GM23338 (cell line): ENCODE measurements at regions not wholly inside any gene's neighbourhood (a gene's known extent, or its start where the extent isn't known, plus 50 kb on each side); places are given as distances from the start of the nearest gene placed in this dataset.

ENCODE experiments used
- ATAC-seq: fragments of 200-7000 bp; cut with Tn5 transposase; 3 replicates; pipeline ENCODE4 v1.9.1; 2020
- DNase-seq: peaks from one replicate; pipeline ENCODE4 v3.0.0-alpha.2; 2015; ENCODE audit warnings: low spot score
- H2AFZ ChIP-seq: fragments of 200-600 bp; sonication (generic); 2 replicates; pipeline ENCODE4 v1.8.0; 2016; ENCODE audit warnings: antibody characterized with exemption, mild to moderate bottlenecking, moderate library complexity
- H3F3A ChIP-seq: fragments of 200-600 bp; sonication (generic); replicated peaks from 2 replicates; pipeline ENCODE4 v1.8.0; 2017; ENCODE audit warnings: antibody characterized with exemption, mixed run types, low read depth
- H3K27ac ChIP-seq: fragments of 200-600 bp; sonication (generic); 2 replicates; pipeline ENCODE4 v1.6.1; 2016; ENCODE audit warnings: low read depth
- H3K27me3 ChIP-seq: fragments of 200-600 bp; sonication (generic); 2 replicates; pipeline ENCODE4 v1.8.0; 2016; ENCODE audit warnings: mild to moderate bottlenecking, mixed run types, moderate library complexity; ENCODE audit not compliant: insufficient read depth
- H3K36me3 ChIP-seq: fragments of 200-600 bp; sonication (generic); 2 replicates; pipeline ENCODE4 v1.8.0; 2016; ENCODE audit warnings: mild to moderate bottlenecking; ENCODE audit not compliant: insufficient read depth
- H3K4me1 ChIP-seq: fragments of 200-600 bp; sonication (generic); 2 replicates; pipeline ENCODE4 v1.8.0; 2016; ENCODE audit warnings: mild to moderate bottlenecking, moderate library complexity; ENCODE audit not compliant: insufficient read depth
- H3K4me2 ChIP-seq: fragments of 200-600 bp; sonication (generic); 2 replicates; pipeline ENCODE4 v1.7.1; 2017; ENCODE audit warnings: mixed run types
- H3K4me3 ChIP-seq: fragments of 200-600 bp; sonication (generic); 2 replicates; pipeline ENCODE4 v1.6.1; 2016; ENCODE audit warnings: mixed run types
- H3K79me2 ChIP-seq: fragments of 200-600 bp; sonication (generic); replicated peaks from 2 replicates; pipeline ENCODE4 v1.8.0; 2017; ENCODE audit warnings: mild to moderate bottlenecking; ENCODE audit not compliant: insufficient read depth
- H3K9me2 ChIP-seq: fragments of 200-600 bp; sonication (generic); 2 replicates; pipeline ENCODE4 v1.8.0; 2017; ENCODE audit not compliant: insufficient read depth
- H4K20me1 ChIP-seq: fragments of 200-600 bp; sonication (generic); replicated peaks from 2 replicates; pipeline ENCODE4 v1.8.0; 2017; ENCODE audit warnings: mild to moderate bottlenecking; ENCODE audit not compliant: insufficient read depth
- H3K27ac Mint-ChIP-seq: 2 replicates; pipeline ENCODE4 v1.8.0; 2020; ENCODE audit warnings: inconsistent platforms, mild to moderate bottlenecking, moderate library complexity, mixed read lengths
- H3K27me3 Mint-ChIP-seq: 3 replicates; pipeline ENCODE4 v1.8.0; 2022; ENCODE audit warnings: low read depth, mild to moderate bottlenecking, moderate library complexity, mixed read lengths, inconsistent platforms; ENCODE audit not compliant: insufficient read depth, poor library complexity
- H3K36me3 Mint-ChIP-seq: 3 replicates; pipeline ENCODE4 v1.8.0; 2021; ENCODE audit warnings: low read depth, mild to moderate bottlenecking, inconsistent platforms, moderate library complexity, mixed read lengths
- H3K4me1 Mint-ChIP-seq: 3 replicates; pipeline ENCODE4 v1.8.0; 2020; ENCODE audit warnings: mild to moderate bottlenecking, inconsistent platforms, mixed read lengths
- H3K4me3 Mint-ChIP-seq: 3 replicates; pipeline ENCODE4 v1.8.0; 2021; ENCODE audit warnings: moderate library complexity, mild to moderate bottlenecking, inconsistent platforms, mixed read lengths
- H3K9me3 Mint-ChIP-seq: 3 replicates; pipeline ENCODE4 v1.8.0; 2020; ENCODE audit warnings: moderate library complexity, mild to moderate bottlenecking, inconsistent platforms, mixed read lengths
- CREB1 ChIP-seq: fragments of 250-450 bp; sonication (Bioruptor Pico); IDR thresholded peaks from 2 replicates; pipeline ENCODE4 v1.5.0; 2020; ENCODE audit warnings: low read depth, mild to moderate bottlenecking, moderate library complexity
- EZH2 ChIP-seq: fragments of 200-600 bp; sonication (generic); IDR thresholded peaks from one replicate; pipeline ENCODE4 v1.8.0; 2017; ENCODE audit warnings: antibody characterized with exemption, mild to moderate bottlenecking, low read depth; ENCODE audit not compliant: unreplicated experiment
- EZH2phosphoT487 ChIP-seq: fragments of 200-600 bp; sonication (generic); IDR thresholded peaks from one replicate; pipeline ENCODE4 v1.8.1; 2018; ENCODE audit warnings: antibody characterized with exemption; ENCODE audit not compliant: unreplicated experiment
- JUNB ChIP-seq: IDR thresholded peaks from one replicate; pipeline ENCODE4 v1.6.1; 2016; ENCODE audit warnings: antibody characterized with exemption; ENCODE audit not compliant: unreplicated experiment
- NANOG ChIP-seq: IDR thresholded peaks from 2 replicates; pipeline ENCODE4 v1.6.1; 2016; ENCODE audit warnings: antibody characterized with exemption, borderline replicate concordance
- STAT1 ChIP-seq: IDR thresholded peaks from one replicate; pipeline ENCODE4 v1.6.1; 2016; ENCODE audit warnings: antibody characterized with exemption; ENCODE audit not compliant: unreplicated experiment
- ZNF331 ChIP-seq: fragments of 250-450 bp; sonication (Bioruptor Pico); IDR thresholded peaks from 2 replicates; pipeline ENCODE4 v1.5.0; 2020; ENCODE audit warnings: low read depth, mild to moderate bottlenecking, moderate library complexity
- TF ChIP-seq, protein P1 (sequence below): IDR thresholded peaks from 2 replicates; pipeline ENCODE4 v1.6.1; 2016; ENCODE audit warnings: antibody characterized with exemption
- TF ChIP-seq, protein P2 (sequence below): fragments of 250-450 bp; sonication (Bioruptor Pico); IDR thresholded peaks from 2 replicates; pipeline ENCODE4 v1.5.0; 2020; ENCODE audit warnings: mild to moderate bottlenecking, moderate library complexity
- TF ChIP-seq, protein P3 (sequence below): IDR thresholded peaks from one replicate; pipeline ENCODE4 v1.6.1; 2018; ENCODE audit warnings: antibody characterized with exemption; ENCODE audit not compliant: unreplicated experiment
- TF ChIP-seq, protein P4 (sequence below), 2 experiments: fragments of 200-600 bp in 1 of 2; sonication (generic) in 1 of 2; conservative IDR thresholded peaks; 2 replicates each; pipeline versions ENCODE4 v1.5.1 to v1.6.1; 2016 to 2017; ENCODE audit warnings: antibody characterized with exemption in 2 of 2, low read depth in 2 of 2, mild to moderate bottlenecking in 2 of 2, moderate library complexity in 1 of 2

- H3F3A ChIP-seq = no peaks in the 10 kb centered on the region
- no peak for ATAC-seq
- Mint-ChIP-seq H3K27me3 (no peaks in the 10 kb centered on the region), H3K36me3 (no peaks in the 10 kb centered on the region), H3K27ac (no peak overlapping the region), H3K9me3 (no peaks in the 10 kb centered on the region; the same call in 2 of the 3 replicates), H3K4me3 (no peak overlapping the region), H3K4me1 (no peaks in the 10 kb centered on the region)
- no peaks in the 10 kb centered on the region for H3K9me2 ChIP-seq
- no peak overlapping the region for H3K4me2 ChIP-seq
- TF ChIP-seq CREB1 (CRISPR knock-in tag) = no peak
- TF ChIP-seq, protein P1, sequence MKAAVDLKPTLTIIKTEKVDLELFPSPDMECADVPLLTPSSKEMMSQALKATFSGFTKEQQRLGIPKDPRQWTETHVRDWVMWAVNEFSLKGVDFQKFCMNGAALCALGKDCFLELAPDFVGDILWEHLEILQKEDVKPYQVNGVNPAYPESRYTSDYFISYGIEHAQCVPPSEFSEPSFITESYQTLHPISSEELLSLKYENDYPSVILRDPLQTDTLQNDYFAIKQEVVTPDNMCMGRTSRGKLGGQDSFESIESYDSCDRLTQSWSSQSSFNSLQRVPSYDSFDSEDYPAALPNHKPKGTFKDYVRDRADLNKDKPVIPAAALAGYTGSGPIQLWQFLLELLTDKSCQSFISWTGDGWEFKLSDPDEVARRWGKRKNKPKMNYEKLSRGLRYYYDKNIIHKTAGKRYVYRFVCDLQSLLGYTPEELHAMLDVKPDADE = no peak
- TF ChIP-seq, protein P2, sequence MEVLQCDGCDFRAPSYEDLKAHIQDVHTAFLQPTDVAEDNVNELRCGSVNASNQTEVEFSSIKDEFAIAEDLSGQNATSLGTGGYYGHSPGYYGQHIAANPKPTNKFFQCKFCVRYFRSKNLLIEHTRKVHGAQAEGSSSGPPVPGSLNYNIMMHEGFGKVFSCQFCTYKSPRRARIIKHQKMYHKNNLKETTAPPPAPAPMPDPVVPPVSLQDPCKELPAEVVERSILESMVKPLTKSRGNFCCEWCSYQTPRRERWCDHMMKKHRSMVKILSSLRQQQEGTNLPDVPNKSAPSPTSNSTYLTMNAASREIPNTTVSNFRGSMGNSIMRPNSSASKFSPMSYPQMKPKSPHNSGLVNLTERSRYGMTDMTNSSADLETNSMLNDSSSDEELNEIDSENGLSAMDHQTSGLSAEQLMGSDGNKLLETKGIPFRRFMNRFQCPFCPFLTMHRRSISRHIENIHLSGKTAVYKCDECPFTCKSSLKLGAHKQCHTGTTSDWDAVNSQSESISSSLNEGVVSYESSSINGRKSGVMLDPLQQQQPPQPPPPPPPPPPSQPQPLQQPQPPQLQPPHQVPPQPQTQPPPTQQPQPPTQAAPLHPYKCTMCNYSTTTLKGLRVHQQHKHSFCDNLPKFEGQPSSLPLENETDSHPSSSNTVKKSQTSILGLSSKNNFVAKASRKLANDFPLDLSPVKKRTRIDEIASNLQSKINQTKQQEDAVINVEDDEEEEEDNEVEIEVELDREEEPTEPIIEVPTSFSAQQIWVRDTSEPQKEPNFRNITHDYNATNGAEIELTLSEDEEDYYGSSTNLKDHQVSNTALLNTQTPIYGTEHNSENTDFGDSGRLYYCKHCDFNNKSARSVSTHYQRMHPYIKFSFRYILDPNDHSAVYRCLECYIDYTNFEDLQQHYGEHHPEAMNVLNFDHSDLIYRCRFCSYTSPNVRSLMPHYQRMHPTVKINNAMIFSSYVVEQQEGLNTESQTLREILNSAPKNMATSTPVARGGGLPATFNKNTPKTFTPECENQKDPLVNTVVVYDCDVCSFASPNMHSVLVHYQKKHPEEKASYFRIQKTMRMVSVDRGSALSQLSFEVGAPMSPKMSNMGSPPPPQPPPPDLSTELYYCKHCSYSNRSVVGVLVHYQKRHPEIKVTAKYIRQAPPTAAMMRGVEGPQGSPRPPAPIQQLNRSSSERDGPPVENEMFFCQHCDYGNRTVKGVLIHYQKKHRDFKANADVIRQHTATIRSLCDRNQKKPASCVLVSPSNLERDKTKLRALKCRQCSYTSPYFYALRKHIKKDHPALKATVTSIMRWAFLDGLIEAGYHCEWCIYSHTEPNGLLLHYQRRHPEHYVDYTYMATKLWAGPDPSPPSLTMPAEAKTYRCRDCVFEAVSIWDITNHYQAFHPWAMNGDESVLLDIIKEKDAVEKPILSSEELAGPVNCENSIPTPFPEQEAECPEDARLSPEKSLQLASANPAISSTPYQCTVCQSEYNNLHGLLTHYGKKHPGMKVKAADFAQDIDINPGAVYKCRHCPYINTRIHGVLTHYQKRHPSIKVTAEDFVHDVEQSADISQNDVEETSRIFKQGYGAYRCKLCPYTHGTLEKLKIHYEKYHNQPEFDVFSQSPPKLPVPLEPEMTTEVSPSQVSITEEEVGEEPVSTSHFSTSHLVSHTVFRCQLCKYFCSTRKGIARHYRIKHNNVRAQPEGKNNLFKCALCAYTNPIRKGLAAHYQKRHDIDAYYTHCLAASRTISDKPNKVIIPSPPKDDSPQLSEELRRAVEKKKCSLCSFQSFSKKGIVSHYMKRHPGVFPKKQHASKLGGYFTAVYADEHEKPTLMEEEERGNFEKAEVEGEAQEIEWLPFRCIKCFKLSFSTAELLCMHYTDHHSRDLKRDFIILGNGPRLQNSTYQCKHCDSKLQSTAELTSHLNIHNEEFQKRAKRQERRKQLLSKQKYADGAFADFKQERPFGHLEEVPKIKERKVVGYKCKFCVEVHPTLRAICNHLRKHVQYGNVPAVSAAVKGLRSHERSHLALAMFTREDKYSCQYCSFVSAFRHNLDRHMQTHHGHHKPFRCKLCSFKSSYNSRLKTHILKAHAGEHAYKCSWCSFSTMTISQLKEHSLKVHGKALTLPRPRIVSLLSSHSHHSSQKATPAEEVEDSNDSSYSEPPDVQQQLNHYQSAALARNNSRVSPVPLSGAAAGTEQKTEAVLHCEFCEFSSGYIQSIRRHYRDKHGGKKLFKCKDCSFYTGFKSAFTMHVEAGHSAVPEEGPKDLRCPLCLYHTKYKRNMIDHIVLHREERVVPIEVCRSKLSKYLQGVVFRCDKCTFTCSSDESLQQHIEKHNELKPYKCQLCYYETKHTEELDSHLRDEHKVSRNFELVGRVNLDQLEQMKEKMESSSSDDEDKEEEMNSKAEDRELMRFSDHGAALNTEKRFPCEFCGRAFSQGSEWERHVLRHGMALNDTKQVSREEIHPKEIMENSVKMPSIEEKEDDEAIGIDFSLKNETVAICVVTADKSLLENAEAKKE = no peak
- TF ChIP-seq STAT1 = no peak
- no peak for TF ChIP-seq NANOG
- TF ChIP-seq, protein P3, sequence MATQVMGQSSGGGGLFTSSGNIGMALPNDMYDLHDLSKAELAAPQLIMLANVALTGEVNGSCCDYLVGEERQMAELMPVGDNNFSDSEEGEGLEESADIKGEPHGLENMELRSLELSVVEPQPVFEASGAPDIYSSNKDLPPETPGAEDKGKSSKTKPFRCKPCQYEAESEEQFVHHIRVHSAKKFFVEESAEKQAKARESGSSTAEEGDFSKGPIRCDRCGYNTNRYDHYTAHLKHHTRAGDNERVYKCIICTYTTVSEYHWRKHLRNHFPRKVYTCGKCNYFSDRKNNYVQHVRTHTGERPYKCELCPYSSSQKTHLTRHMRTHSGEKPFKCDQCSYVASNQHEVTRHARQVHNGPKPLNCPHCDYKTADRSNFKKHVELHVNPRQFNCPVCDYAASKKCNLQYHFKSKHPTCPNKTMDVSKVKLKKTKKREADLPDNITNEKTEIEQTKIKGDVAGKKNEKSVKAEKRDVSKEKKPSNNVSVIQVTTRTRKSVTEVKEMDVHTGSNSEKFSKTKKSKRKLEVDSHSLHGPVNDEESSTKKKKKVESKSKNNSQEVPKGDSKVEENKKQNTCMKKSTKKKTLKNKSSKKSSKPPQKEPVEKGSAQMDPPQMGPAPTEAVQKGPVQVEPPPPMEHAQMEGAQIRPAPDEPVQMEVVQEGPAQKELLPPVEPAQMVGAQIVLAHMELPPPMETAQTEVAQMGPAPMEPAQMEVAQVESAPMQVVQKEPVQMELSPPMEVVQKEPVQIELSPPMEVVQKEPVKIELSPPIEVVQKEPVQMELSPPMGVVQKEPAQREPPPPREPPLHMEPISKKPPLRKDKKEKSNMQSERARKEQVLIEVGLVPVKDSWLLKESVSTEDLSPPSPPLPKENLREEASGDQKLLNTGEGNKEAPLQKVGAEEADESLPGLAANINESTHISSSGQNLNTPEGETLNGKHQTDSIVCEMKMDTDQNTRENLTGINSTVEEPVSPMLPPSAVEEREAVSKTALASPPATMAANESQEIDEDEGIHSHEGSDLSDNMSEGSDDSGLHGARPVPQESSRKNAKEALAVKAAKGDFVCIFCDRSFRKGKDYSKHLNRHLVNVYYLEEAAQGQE = no peak
- TF ChIP-seq EZH2phosphoT487 = no peak
- TF ChIP-seq, protein P4, sequence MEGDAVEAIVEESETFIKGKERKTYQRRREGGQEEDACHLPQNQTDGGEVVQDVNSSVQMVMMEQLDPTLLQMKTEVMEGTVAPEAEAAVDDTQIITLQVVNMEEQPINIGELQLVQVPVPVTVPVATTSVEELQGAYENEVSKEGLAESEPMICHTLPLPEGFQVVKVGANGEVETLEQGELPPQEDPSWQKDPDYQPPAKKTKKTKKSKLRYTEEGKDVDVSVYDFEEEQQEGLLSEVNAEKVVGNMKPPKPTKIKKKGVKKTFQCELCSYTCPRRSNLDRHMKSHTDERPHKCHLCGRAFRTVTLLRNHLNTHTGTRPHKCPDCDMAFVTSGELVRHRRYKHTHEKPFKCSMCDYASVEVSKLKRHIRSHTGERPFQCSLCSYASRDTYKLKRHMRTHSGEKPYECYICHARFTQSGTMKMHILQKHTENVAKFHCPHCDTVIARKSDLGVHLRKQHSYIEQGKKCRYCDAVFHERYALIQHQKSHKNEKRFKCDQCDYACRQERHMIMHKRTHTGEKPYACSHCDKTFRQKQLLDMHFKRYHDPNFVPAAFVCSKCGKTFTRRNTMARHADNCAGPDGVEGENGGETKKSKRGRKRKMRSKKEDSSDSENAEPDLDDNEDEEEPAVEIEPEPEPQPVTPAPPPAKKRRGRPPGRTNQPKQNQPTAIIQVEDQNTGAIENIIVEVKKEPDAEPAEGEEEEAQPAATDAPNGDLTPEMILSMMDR (conservative IDR thresholded peaks at IDR 0.05; ENCODE audit: low read depth in 2 of 2) = no peak
- no peak for TF ChIP-seq ZNF331 (CRISPR knock-in tag)
- TF ChIP-seq EZH2 = no peak
- no peak for TF ChIP-seq JUNB
- H4K20me1 ChIP-seq = no peaks in the 10 kb centered on the region
- peak overlapping the region; percentile 82; the same call in 1 of the 2 replicates for H2AFZ ChIP-seq
- no peaks in the 10 kb centered on the region for H3K4me1 ChIP-seq
- H3K27ac ChIP-seq = no peak overlapping the region
- H3K79me2 ChIP-seq = no peaks in the 10 kb centered on the region
- DNase-seq = no peak
- H3K36me3 ChIP-seq = no peaks in the 10 kb centered on the region
- no peak overlapping the region for H3K4me3 ChIP-seq
- H3K27me3 ChIP-seq = no peaks in the 10 kb centered on the region
Measured at GRCh38 chr2:192357217-192357616, 162.5 kb upstream of the TMEFF2 start.
